WTC11 (cell line): ENCODE measurements at regions not wholly inside any gene's neighbourhood (a gene's known extent, or its start where the extent isn't known, plus 50 kb on each side); places are given as distances from the start of the nearest gene placed in this dataset.

Source experiments
- ATAC-seq: fragments of 200-7000 bp; cut with Tn5 transposase; 2 replicates; pipeline ENCODE4 v1.10.0; 2021; ENCODE audit warnings: mild to moderate bottlenecking, moderate library complexity
- CTCF ChIA-PET: fragments of 300-600 bp; sonication (Branson Sonifier 250); formaldehyde crosslinking; loops from one replicate; lab custom pipeline; 2021; ENCODE audit warnings: antibody characterized with exemption; lab: Charles Lee
- POLR2A ChIA-PET: fragments of 350-600 bp; sonication (Branson Sonifier 250); formaldehyde crosslinking; loops from one replicate; lab custom pipeline; 2021; ENCODE audit warnings: antibody characterized with exemption; lab: Charles Lee
- DNase-seq: peaks from one replicate; pipeline ENCODE4 v3.0.0; 2021; ENCODE audit warnings: low spot score
- H3K27ac Mint-ChIP-seq: 2 replicates; pipeline ENCODE4 v1.8.0; 2021; ENCODE audit warnings: mixed read lengths
- H3K27me3 Mint-ChIP-seq: 2 replicates; pipeline ENCODE4 v1.8.0; 2021; ENCODE audit warnings: low read depth, mild to moderate bottlenecking, moderate library complexity, mixed read lengths
- H3K36me3 Mint-ChIP-seq: 2 replicates; pipeline ENCODE4 v1.8.0; 2021; ENCODE audit warnings: mixed read lengths
- H3K4me1 Mint-ChIP-seq: 2 replicates; pipeline ENCODE4 v1.8.0; 2022; ENCODE audit warnings: mixed read lengths
- H3K4me3 Mint-ChIP-seq: 2 replicates; pipeline ENCODE4 v1.8.0; 2021; ENCODE audit warnings: mild to moderate bottlenecking, moderate library complexity, mixed read lengths
- H3K9me3 Mint-ChIP-seq: 2 replicates; pipeline ENCODE4 v1.8.0; 2021; ENCODE audit warnings: mixed read lengths
- CBFB ChIP-seq: sonication (generic); formaldehyde crosslinking; IDR thresholded peaks from 2 replicates; pipeline ENCODE4 v1.8.1; 2022; ENCODE audit warnings: mild to moderate bottlenecking, low read depth, missing genetic modification reagents
- ELF4 ChIP-seq: sonication (generic); formaldehyde crosslinking; IDR thresholded peaks from 2 replicates; pipeline ENCODE4 v1.8.1; 2022; ENCODE audit warnings: low read depth, mild to moderate bottlenecking, moderate library complexity, missing genetic modification reagents
- FOXJ3 ChIP-seq: sonication (generic); formaldehyde crosslinking; IDR thresholded peaks from 2 replicates; pipeline ENCODE4 v1.9.0; 2021; ENCODE audit warnings: missing genetic modification reagents, mild to moderate bottlenecking, borderline replicate concordance
- FOXK1 ChIP-seq: sonication (generic); formaldehyde crosslinking; IDR thresholded peaks from 2 replicates; pipeline ENCODE4 v1.8.0; 2022; ENCODE audit warnings: mild to moderate bottlenecking, moderate library complexity, missing genetic modification reagents
- GABPB1 ChIP-seq: sonication (generic); formaldehyde crosslinking; IDR thresholded peaks from 2 replicates; pipeline ENCODE4 v1.8.1; 2023; ENCODE audit warnings: mild to moderate bottlenecking, missing genetic modification reagents
- GTF2I ChIP-seq: fragments of 250-450 bp; sonication (Bioruptor Pico); conservative IDR thresholded peaks from 2 replicates; pipeline ENCODE4 v1.4.0; 2021; ENCODE audit warnings: mild to moderate bottlenecking
- HMGA2 ChIP-seq: fragments of 250-450 bp; sonication (Bioruptor Pico); IDR thresholded peaks from 2 replicates; pipeline ENCODE4 v1.4.0; 2021; ENCODE audit warnings: mild to moderate bottlenecking, moderate library complexity
- JUN ChIP-seq: sonication (generic); formaldehyde crosslinking; IDR thresholded peaks from 2 replicates; pipeline ENCODE4 v1.8.0; 2023; ENCODE audit warnings: mild to moderate bottlenecking, missing genetic modification reagents
- MXD4 ChIP-seq: fragments of 250-450 bp; sonication (Bioruptor Pico); IDR thresholded peaks from 2 replicates; pipeline ENCODE4 v1.8.0; 2021; ENCODE audit warnings: mild to moderate bottlenecking, moderate library complexity, borderline replicate concordance
- TCF7 ChIP-seq: sonication (generic); formaldehyde crosslinking; IDR thresholded peaks from 2 replicates; pipeline ENCODE4 v1.8.0; 2022; ENCODE audit warnings: mild to moderate bottlenecking, low read depth, missing genetic modification reagents, moderate library complexity
- TEAD4 ChIP-seq: sonication (generic); formaldehyde crosslinking; IDR thresholded peaks from 2 replicates; pipeline ENCODE4 v1.8.0; 2022; ENCODE audit warnings: mild to moderate bottlenecking, missing genetic modification reagents
- ZNF219 ChIP-seq: sonication (generic); formaldehyde crosslinking; IDR thresholded peaks from 2 replicates; pipeline ENCODE4 v1.8.0; 2023; ENCODE audit warnings: missing genetic modification reagents, mild to moderate bottlenecking, borderline replicate concordance
- ZNF263 ChIP-seq: sonication (generic); formaldehyde crosslinking; IDR thresholded peaks from 2 replicates; pipeline ENCODE4 v1.8.1; 2022; ENCODE audit warnings: low read depth, mild to moderate bottlenecking, moderate library complexity, missing genetic modification reagents
- ZNF317 ChIP-seq: sonication (generic); formaldehyde crosslinking; IDR thresholded peaks from 2 replicates; pipeline ENCODE4 v1.8.1; 2023; ENCODE audit warnings: low read depth, mild to moderate bottlenecking, moderate library complexity, missing genetic modification reagents, borderline replicate concordance
- ZNF423 ChIP-seq: fragments of 250-450 bp; sonication (Bioruptor Pico); IDR thresholded peaks from 2 replicates; pipeline ENCODE4 v2.1.2; 2022; ENCODE audit warnings: mild to moderate bottlenecking, moderate library complexity
- TF ChIP-seq, protein P1 (sequence below): sonication (generic); formaldehyde crosslinking; IDR thresholded peaks from 2 replicates; pipeline ENCODE4 v1.8.1; 2022; ENCODE audit warnings: mild to moderate bottlenecking, missing genetic modification reagents, moderate library complexity, borderline replicate concordance
- TF ChIP-seq, protein P2 (sequence below): sonication (generic); formaldehyde crosslinking; IDR thresholded peaks from 2 replicates; pipeline ENCODE4 v1.8.0; 2022; ENCODE audit warnings: mild to moderate bottlenecking, missing genetic modification reagents
- TF ChIP-seq, protein P3 (sequence below): sonication (generic); formaldehyde crosslinking; IDR thresholded peaks from 2 replicates; pipeline ENCODE4 v1.8.0; 2022; ENCODE audit warnings: mild to moderate bottlenecking, missing genetic modification reagents
- TF ChIP-seq, protein P4 (sequence below): sonication (generic); formaldehyde crosslinking; IDR thresholded peaks from 2 replicates; pipeline ENCODE4 v1.8.1; 2022; ENCODE audit warnings: low read depth, missing genetic modification reagents, borderline replicate concordance
- TF ChIP-seq, protein P5 (sequence below): sonication (generic); formaldehyde crosslinking; IDR thresholded peaks from 2 replicates; pipeline ENCODE4 v1.8.1; 2023; ENCODE audit warnings: mild to moderate bottlenecking, missing genetic modification reagents
- TF ChIP-seq, protein P6 (sequence below): fragments of 250-450 bp; sonication (Bioruptor Pico); IDR thresholded peaks from 2 replicates; pipeline ENCODE4 v1.9.0; 2021; ENCODE audit warnings: mild to moderate bottlenecking
- TF ChIP-seq, protein P7 (sequence below): fragments of 200-600 bp; IDR thresholded peaks from 2 replicates; pipeline ENCODE4 v1.8.0; 2022; ENCODE audit warnings: antibody characterized with exemption
- TF ChIP-seq, protein P8 (sequence below): fragments of 250-450 bp; sonication (Bioruptor Pico); IDR thresholded peaks from 2 replicates; pipeline ENCODE4 v1.8.0; 2021; ENCODE audit warnings: mild to moderate bottlenecking

DNA sequence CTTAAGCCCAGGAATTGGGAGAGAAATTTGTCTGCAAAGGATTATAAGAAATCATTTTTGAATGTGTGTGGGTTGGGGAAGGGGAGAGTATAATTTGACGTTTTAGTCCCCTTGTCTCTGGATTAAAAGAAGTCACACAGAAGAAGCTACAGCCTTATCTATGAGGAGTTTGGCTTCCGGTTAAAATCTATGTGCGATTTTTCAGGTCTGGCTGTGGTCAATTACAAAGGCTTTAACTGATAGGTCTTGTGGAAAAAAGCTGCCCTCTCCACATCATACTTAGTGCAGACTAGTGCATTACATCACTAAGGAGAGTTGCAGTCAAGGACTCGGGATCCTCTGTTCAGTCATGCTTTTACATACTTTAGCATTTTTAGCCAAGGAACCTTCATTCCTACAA is 80.3 kb upstream of the HTR1B start:
- no peak for ATAC-seq

DNA sequence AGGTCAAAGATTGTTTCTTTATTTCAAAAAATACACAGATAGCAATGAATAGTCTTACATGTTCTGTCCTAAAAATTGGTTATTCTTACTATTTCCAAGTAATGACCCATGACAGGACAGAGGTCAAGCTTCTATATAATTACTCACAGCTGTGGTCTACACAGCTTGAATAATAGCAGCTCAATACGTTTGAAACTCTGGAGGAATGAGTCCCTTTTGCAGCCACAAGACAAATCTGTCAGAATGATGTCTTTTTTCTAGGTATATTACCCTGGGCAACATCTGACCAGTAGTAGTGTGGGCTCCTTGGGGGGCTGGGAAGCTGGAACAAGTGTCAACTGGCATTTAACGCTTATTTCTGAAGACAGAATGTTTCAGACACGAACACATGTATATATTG is 84.9 kb upstream of the HTR1B start:
- CTCF ChIA-PET = no interaction called here
- POLR2A ChIA-PET = interaction anchor here (0.7 kb wide), 1 partner anchor 1420 kb away, joined by 3 read pairs; no protein-coding TSS in a partner anchor
- Mint-ChIP-seq H3K36me3 (no peaks in the 10 kb centered on the region), H3K27ac (no peak overlapping the region), H3K27me3 (no peaks in the 10 kb centered on the region), H3K4me1 (no peaks in the 10 kb centered on the region), H3K4me3 (no peak overlapping the region), H3K9me3 (no peaks in the 10 kb centered on the region)
- ATAC-seq = no peak
- no peak for DNase-seq
- TF ChIP-seq JUN (CRISPR knock-in tag) (no peak), HMGA2 (CRISPR knock-in tag) (no peak), GTF2I (no peak), ZNF219 (CRISPR knock-in tag) (no peak)
- TF ChIP-seq, protein P1, sequence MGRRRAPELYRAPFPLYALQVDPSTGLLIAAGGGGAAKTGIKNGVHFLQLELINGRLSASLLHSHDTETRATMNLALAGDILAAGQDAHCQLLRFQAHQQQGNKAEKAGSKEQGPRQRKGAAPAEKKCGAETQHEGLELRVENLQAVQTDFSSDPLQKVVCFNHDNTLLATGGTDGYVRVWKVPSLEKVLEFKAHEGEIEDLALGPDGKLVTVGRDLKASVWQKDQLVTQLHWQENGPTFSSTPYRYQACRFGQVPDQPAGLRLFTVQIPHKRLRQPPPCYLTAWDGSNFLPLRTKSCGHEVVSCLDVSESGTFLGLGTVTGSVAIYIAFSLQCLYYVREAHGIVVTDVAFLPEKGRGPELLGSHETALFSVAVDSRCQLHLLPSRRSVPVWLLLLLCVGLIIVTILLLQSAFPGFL (CRISPR knock-in tag) = no peak

More for the DNA sequence above, 80.3 kb upstream of the HTR1B start:
- DNase-seq = no peak
- Mint-ChIP-seq H3K9me3 (peaks cover 19% of the 10 kb centered on the region), H3K4me1 (no peaks in the 10 kb centered on the region), H3K27me3 (no peaks in the 10 kb centered on the region), H3K27ac (no peak overlapping the region), H3K36me3 (no peaks in the 10 kb centered on the region), H3K4me3 (no peak overlapping the region)
- ChIA-PET CTCF (no interaction called here), POLR2A (no interaction called here)
- TF ChIP-seq, protein P2, sequence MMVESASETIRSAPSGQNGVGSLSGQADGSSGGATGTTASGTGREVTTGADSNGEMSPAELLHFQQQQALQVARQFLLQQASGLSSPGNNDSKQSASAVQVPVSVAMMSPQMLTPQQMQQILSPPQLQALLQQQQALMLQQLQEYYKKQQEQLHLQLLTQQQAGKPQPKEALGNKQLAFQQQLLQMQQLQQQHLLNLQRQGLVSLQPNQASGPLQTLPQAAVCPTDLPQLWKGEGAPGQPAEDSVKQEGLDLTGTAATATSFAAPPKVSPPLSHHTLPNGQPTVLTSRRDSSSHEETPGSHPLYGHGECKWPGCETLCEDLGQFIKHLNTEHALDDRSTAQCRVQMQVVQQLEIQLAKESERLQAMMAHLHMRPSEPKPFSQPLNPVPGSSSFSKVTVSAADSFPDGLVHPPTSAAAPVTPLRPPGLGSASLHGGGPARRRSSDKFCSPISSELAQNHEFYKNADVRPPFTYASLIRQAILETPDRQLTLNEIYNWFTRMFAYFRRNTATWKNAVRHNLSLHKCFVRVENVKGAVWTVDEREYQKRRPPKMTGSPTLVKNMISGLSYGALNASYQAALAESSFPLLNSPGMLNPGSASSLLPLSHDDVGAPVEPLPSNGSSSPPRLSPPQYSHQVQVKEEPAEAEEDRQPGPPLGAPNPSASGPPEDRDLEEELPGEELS (CRISPR knock-in tag) = no peak
- TF ChIP-seq, protein P3, sequence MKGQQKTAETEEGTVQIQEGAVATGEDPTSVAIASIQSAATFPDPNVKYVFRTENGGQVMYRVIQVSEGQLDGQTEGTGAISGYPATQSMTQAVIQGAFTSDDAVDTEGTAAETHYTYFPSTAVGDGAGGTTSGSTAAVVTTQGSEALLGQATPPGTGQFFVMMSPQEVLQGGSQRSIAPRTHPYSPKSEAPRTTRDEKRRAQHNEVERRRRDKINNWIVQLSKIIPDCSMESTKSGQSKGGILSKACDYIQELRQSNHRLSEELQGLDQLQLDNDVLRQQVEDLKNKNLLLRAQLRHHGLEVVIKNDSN (CRISPR knock-in tag) = no peak
- TF ChIP-seq FOXK1 (CRISPR knock-in tag) (no peak), GABPB1 (CRISPR knock-in tag) (no peak), ZNF423 (CRISPR knock-in tag) (no peak), TCF7 (no peak), ZNF317 (CRISPR knock-in tag) (no peak), ZNF263 (CRISPR knock-in tag) (no peak), MXD4 (CRISPR knock-in tag) (no peak), TEAD4 (CRISPR knock-in tag) (no peak), CBFB (no peak), FOXJ3 (CRISPR knock-in tag) (no peak), ELF4 (CRISPR knock-in tag) (no peak)
- TF ChIP-seq, protein P4, sequence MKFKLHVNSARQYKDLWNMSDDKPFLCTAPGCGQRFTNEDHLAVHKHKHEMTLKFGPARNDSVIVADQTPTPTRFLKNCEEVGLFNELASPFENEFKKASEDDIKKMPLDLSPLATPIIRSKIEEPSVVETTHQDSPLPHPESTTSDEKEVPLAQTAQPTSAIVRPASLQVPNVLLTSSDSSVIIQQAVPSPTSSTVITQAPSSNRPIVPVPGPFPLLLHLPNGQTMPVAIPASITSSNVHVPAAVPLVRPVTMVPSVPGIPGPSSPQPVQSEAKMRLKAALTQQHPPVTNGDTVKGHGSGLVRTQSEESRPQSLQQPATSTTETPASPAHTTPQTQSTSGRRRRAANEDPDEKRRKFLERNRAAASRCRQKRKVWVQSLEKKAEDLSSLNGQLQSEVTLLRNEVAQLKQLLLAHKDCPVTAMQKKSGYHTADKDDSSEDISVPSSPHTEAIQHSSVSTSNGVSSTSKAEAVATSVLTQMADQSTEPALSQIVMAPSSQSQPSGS (CRISPR knock-in tag) = no peak
- TF ChIP-seq, protein P5, sequence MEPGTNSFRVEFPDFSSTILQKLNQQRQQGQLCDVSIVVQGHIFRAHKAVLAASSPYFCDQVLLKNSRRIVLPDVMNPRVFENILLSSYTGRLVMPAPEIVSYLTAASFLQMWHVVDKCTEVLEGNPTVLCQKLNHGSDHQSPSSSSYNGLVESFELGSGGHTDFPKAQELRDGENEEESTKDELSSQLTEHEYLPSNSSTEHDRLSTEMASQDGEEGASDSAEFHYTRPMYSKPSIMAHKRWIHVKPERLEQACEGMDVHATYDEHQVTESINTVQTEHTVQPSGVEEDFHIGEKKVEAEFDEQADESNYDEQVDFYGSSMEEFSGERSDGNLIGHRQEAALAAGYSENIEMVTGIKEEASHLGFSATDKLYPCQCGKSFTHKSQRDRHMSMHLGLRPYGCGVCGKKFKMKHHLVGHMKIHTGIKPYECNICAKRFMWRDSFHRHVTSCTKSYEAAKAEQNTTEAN (CRISPR knock-in tag) = no peak
- TF ChIP-seq, protein P6, sequence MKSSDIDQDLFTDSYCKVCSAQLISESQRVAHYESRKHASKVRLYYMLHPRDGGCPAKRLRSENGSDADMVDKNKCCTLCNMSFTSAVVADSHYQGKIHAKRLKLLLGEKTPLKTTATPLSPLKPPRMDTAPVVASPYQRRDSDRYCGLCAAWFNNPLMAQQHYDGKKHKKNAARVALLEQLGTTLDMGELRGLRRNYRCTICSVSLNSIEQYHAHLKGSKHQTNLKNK (CRISPR knock-in tag) = no peak
- TF ChIP-seq, protein P7, sequence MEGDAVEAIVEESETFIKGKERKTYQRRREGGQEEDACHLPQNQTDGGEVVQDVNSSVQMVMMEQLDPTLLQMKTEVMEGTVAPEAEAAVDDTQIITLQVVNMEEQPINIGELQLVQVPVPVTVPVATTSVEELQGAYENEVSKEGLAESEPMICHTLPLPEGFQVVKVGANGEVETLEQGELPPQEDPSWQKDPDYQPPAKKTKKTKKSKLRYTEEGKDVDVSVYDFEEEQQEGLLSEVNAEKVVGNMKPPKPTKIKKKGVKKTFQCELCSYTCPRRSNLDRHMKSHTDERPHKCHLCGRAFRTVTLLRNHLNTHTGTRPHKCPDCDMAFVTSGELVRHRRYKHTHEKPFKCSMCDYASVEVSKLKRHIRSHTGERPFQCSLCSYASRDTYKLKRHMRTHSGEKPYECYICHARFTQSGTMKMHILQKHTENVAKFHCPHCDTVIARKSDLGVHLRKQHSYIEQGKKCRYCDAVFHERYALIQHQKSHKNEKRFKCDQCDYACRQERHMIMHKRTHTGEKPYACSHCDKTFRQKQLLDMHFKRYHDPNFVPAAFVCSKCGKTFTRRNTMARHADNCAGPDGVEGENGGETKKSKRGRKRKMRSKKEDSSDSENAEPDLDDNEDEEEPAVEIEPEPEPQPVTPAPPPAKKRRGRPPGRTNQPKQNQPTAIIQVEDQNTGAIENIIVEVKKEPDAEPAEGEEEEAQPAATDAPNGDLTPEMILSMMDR = no peak
- TF ChIP-seq, protein P8, sequence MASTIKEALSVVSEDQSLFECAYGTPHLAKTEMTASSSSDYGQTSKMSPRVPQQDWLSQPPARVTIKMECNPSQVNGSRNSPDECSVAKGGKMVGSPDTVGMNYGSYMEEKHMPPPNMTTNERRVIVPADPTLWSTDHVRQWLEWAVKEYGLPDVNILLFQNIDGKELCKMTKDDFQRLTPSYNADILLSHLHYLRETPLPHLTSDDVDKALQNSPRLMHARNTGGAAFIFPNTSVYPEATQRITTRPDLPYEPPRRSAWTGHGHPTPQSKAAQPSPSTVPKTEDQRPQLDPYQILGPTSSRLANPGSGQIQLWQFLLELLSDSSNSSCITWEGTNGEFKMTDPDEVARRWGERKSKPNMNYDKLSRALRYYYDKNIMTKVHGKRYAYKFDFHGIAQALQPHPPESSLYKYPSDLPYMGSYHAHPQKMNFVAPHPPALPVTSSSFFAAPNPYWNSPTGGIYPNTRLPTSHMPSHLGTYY (CRISPR knock-in tag) = no peak
